SU-DHL-6 (cell line): ENCODE measurements at regions not wholly inside any gene's neighbourhood (a gene's known extent, or its start where the extent isn't known, plus 50 kb on each side); places are given as distances from the start of the nearest gene placed in this dataset.

Source experiments
- H2AFZ ChIP-seq: fragments of 200-600 bp; sonication (generic); 2 replicates; pipeline ENCODE4 v1.6.1; 2014; ENCODE audit warnings: low read depth, mild to moderate bottlenecking, moderate library complexity, mixed read lengths, antibody characterized with exemption, low read length; ENCODE audit not compliant: severe bottlenecking
- H3F3A ChIP-seq: fragments of 200-600 bp; shearing (Covaris generic); 2 replicates; pipeline ENCODE4 v1.6.0; 2016; ENCODE audit warnings: antibody characterized with exemption, mild to moderate bottlenecking; ENCODE audit not compliant: insufficient read depth
- H3K27ac ChIP-seq: fragments of 200-600 bp; sonication (generic); 2 replicates; pipeline ENCODE4 v1.5.1; 2016; ENCODE audit warnings: low read depth, mild to moderate bottlenecking, low read length, moderate library complexity, mixed read lengths
- H3K27me3 ChIP-seq: fragments of 200-600 bp; sonication (generic), shearing (Covaris generic); 2 replicates; pipeline ENCODE4 v1.6.0; 2014; ENCODE audit warnings: mild to moderate bottlenecking, low read length
- H3K36me3 ChIP-seq: fragments of 200-600 bp; sonication (generic); 2 replicates; pipeline ENCODE4 v1.6.1; 2014; ENCODE audit warnings: mild to moderate bottlenecking, low read length, mixed read lengths
- H3K4me2 ChIP-seq: fragments of 300-600, 200-600 bp; shearing (Covaris generic), sonication (generic); 2 replicates; pipeline ENCODE4 v1.6.0; 2014; ENCODE audit warnings: low read length, low read depth, mild to moderate bottlenecking; ENCODE audit not compliant: poor library complexity, severe bottlenecking
- H3K4me3 ChIP-seq: fragments of 200-600 bp; sonication (generic); 2 replicates; pipeline ENCODE4 v1.5.1; 2014; ENCODE audit warnings: antibody characterized with exemption, low read length, mild to moderate bottlenecking, mixed read lengths; ENCODE audit not compliant: insufficient read depth, poor library complexity, severe bottlenecking
- H3K79me2 ChIP-seq: fragments of 200-600 bp; sonication (generic); 2 replicates; pipeline ENCODE4 v1.6.1; 2014; ENCODE audit warnings: mild to moderate bottlenecking, low read length, moderate library complexity; ENCODE audit not compliant: insufficient read depth
- H3K9ac ChIP-seq: fragments of 200-600 bp; sonication (generic); 2 replicates; pipeline ENCODE4 v1.7.0; 2014; ENCODE audit warnings: mild to moderate bottlenecking, low read length
- H3K9me2 ChIP-seq: fragments of 200-600 bp; sonication (generic); replicated peaks from 2 replicates; pipeline ENCODE4 v1.6.1; 2014; ENCODE audit warnings: low read length; ENCODE audit not compliant: insufficient read depth
- H3K9me3 ChIP-seq: fragments of 200-600 bp; sonication (generic); 2 replicates; pipeline ENCODE4 v1.6.1; 2014; ENCODE audit warnings: low read length, mixed read lengths; ENCODE audit not compliant: insufficient read depth
- H4K20me1 ChIP-seq: fragments of 200-600 bp; sonication (generic); 2 replicates; pipeline ENCODE4 v1.6.1; 2014; ENCODE audit warnings: low read depth, mild to moderate bottlenecking, antibody characterized with exemption, low read length, moderate library complexity, mixed read lengths
- CTCF ChIP-seq: fragments of 200-600 bp; sonication (generic); IDR thresholded peaks from one replicate; pipeline ENCODE4 v1.5.1; 2017; ENCODE audit warnings: antibody characterized with exemption, mild to moderate bottlenecking, low read length, moderate library complexity; ENCODE audit not compliant: insufficient read depth, poor library complexity, severe bottlenecking
- EZH2phosphoT487 ChIP-seq: fragments of 200-600 bp; sonication (generic), shearing (Covaris generic); conservative IDR thresholded peaks from 2 replicates; pipeline ENCODE4 v1.6.1; 2018; ENCODE audit warnings: mild to moderate bottlenecking, antibody characterized with exemption, low read length, moderate library complexity, mixed read lengths

DNA sequence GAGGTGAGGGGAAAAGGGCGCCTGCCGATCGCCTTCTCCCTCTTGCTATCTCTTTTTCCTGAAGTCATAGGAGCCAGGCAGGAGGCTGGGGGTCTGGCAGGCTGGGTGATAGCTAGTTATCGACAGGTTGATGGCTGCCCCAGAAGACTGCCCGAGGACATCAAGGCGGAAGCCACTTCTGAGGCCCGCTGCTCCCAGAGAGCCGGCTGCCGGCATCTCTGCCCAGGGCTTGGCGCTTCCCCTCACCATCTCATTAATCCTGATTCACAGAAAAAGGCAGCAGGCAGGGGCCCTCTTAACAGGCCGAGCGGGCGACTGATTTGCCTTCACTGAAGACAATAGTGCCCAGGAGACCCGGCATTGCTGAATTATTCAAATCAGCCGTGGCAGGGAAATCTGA is 124.2 kb downstream of the MIAT start:
- H3K4me2 ChIP-seq = no peak overlapping the region
- H3K9me2 ChIP-seq = no peaks in the 10 kb centered on the region
- H3K27me3 ChIP-seq = no peaks in the 10 kb centered on the region
- no peaks in the 10 kb centered on the region for H4K20me1 ChIP-seq
- no peaks in the 10 kb centered on the region for H3F3A ChIP-seq
- no peak overlapping the region for H3K27ac ChIP-seq
- no peaks in the 10 kb centered on the region; the same call in 1 of the 2 replicates for H3K36me3 ChIP-seq
- no peak for TF ChIP-seq EZH2phosphoT487
- TF ChIP-seq CTCF = no peak
- H3K9ac ChIP-seq = no peak overlapping the region
- H3K4me3 ChIP-seq = no peak overlapping the region
- no peaks in the 10 kb centered on the region for H3K9me3 ChIP-seq
- H2AFZ ChIP-seq = no peak overlapping the region
- H3K79me2 ChIP-seq = no peaks in the 10 kb centered on the region

GRCh38 chr22:26783885-26784284 is 126.5 kb downstream of the MIAT start:
- Histone ChIP-seq H3K9me2 (no peaks in the 10 kb centered on the region), H4K20me1 (no peaks in the 10 kb centered on the region), H3K4me3 (no peak overlapping the region), H3K9me3 (no peaks in the 10 kb centered on the region), H3K27me3 (no peaks in the 10 kb centered on the region), H3K4me2 (no peak overlapping the region), H3K79me2 (no peaks in the 10 kb centered on the region), H3K27ac (no peak overlapping the region), H3F3A (no peaks in the 10 kb centered on the region), H3K9ac (no peak overlapping the region), H3K36me3 (no peaks in the 10 kb centered on the region; the same call in 1 of the 2 replicates), H2AFZ (no peak overlapping the region)
- TF ChIP-seq CTCF (no peak), EZH2phosphoT487 (no peak)

GRCh38 chr22:26784772-26785171 is 127.4 kb downstream of the MIAT start:
- H3F3A ChIP-seq = no peaks in the 10 kb centered on the region
- H3K79me2 ChIP-seq = no peaks in the 10 kb centered on the region
- no peaks in the 10 kb centered on the region for H4K20me1 ChIP-seq
- H3K27me3 ChIP-seq = no peaks in the 10 kb centered on the region
- H3K27ac ChIP-seq = no peak overlapping the region
- no peak overlapping the region for H3K4me3 ChIP-seq
- no peaks in the 10 kb centered on the region for H3K9me2 ChIP-seq
- H3K36me3 ChIP-seq = no peaks in the 10 kb centered on the region; the same call in 1 of the 2 replicates
- TF ChIP-seq EZH2phosphoT487 (no peak), CTCF (no peak)
- H2AFZ ChIP-seq = no peak overlapping the region
- no peaks in the 10 kb centered on the region for H3K9me3 ChIP-seq
- H3K9ac ChIP-seq = no peak overlapping the region
- H3K4me2 ChIP-seq = no peak overlapping the region
